Endodermal cell (in vitro differentiated cells): ENCODE measurements at regions not wholly inside any gene's neighbourhood (a gene's known extent, or its start where the extent isn't known, plus 50 kb on each side); places are given as distances from the start of the nearest gene placed in this dataset.

ENCODE experiments used
- DNase-seq: peaks from one replicate; pipeline ENCODE4 v3.0.0-alpha.2; 2017
- H3K27ac ChIP-seq: 2 replicates; pipeline ENCODE4 v1.5.1; 2013; ENCODE audit warnings: mild to moderate bottlenecking, low read depth, low read length, moderate library complexity
- H3K27me3 ChIP-seq: 2 replicates; pipeline ENCODE4 v1.6.1; 2013; ENCODE audit warnings: mild to moderate bottlenecking, low read length, moderate library complexity; ENCODE audit not compliant: insufficient read depth, control insufficient read depth, poor library complexity, severe bottlenecking
- H3K36me3 ChIP-seq: 2 replicates; pipeline ENCODE4 v1.7.0; 2013; ENCODE audit warnings: mild to moderate bottlenecking, low read length, moderate library complexity; ENCODE audit not compliant: control insufficient read depth, insufficient read depth
- H3K4me1 ChIP-seq: one replicate; pipeline ENCODE4 v1.7.0; 2013; ENCODE audit warnings: low read length; ENCODE audit not compliant: control insufficient read depth, insufficient read depth
- H3K4me3 ChIP-seq: 2 replicates; pipeline ENCODE4 v1.5.1; 2013; ENCODE audit warnings: mild to moderate bottlenecking, low read length, moderate library complexity
- H3K9ac ChIP-seq: 2 replicates; pipeline ENCODE4 v1.6.1; 2013; ENCODE audit warnings: mild to moderate bottlenecking, low read length, moderate library complexity; ENCODE audit not compliant: poor library complexity, severe bottlenecking; ENCODE audit errors: extremely low read depth
- H3K9me3 ChIP-seq: 2 replicates; pipeline ENCODE4 v1.6.1; 2013; ENCODE audit warnings: mild to moderate bottlenecking, low read length, moderate library complexity; ENCODE audit not compliant: control insufficient read depth
- H3K27ac Mint-ChIP-seq: 2 replicates; pipeline ENCODE4 v1.8.0; 2020; ENCODE audit warnings: mixed read lengths
- H3K27me3 Mint-ChIP-seq: 2 replicates; pipeline ENCODE4 v1.8.0; 2021; ENCODE audit warnings: mild to moderate bottlenecking, mixed read lengths; ENCODE audit not compliant: insufficient read depth
- H3K36me3 Mint-ChIP-seq: 2 replicates; pipeline ENCODE4 v1.8.0; 2020; ENCODE audit warnings: low read depth, mixed read lengths
- H3K4me1 Mint-ChIP-seq: 2 replicates; pipeline ENCODE4 v1.8.0; 2020; ENCODE audit warnings: mixed read lengths
- H3K4me3 Mint-ChIP-seq: 2 replicates; pipeline ENCODE4 v1.8.0; 2020; ENCODE audit warnings: mild to moderate bottlenecking, moderate library complexity, mixed read lengths
- H3K9me3 Mint-ChIP-seq: 2 replicates; pipeline ENCODE4 v1.8.0; 2020; ENCODE audit warnings: mild to moderate bottlenecking, mixed read lengths
- WGBS, 2 experiments: methylation state at CpG; one replicate each; pipeline versions ENCODE4 v1.1.5 to v1.1.7; 2013; ENCODE audit warnings: missing lambda C conversion rate in 2 of 2, mixed read lengths in 1 of 2; ENCODE audit not compliant: insufficient coverage in 1 of 2, insufficient read length in 1 of 2; 5-methylcytosine and 5-hydroxymethylcytosine counted together
- TF ChIP-seq, protein P1 (sequence below): fragments of 200-600 bp; sonication (generic); conservative IDR thresholded peaks from 2 replicates; pipeline ENCODE4 v1.5.0; 2021; ENCODE audit warnings: antibody characterized with exemption, mild to moderate bottlenecking

DNA sequence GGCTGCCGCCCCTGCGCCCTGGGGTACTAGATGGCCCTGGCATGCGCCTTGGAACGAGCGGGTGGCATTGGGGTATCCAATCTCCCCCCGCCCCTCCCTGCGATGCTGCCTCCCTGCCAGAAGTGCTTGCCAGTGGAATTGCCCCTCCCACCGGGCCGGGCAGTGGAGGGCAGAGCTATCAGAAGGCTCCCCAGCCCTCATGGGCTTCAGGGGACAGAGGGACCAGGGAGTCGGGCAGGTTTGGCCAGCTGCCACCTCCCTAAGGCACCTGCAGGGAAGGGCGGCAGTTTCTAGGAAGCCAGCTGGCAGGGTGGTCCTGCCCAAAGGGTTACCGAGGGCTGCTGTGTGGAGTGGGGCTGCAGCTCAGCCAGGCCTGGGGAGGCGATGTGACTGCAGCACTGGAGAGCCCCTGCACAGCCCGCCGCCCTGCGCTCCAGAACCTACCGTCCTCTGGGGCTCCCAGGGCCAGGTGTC lies 52.8 kb upstream of the EGFL7 start:
- TF ChIP-seq, protein P1, sequence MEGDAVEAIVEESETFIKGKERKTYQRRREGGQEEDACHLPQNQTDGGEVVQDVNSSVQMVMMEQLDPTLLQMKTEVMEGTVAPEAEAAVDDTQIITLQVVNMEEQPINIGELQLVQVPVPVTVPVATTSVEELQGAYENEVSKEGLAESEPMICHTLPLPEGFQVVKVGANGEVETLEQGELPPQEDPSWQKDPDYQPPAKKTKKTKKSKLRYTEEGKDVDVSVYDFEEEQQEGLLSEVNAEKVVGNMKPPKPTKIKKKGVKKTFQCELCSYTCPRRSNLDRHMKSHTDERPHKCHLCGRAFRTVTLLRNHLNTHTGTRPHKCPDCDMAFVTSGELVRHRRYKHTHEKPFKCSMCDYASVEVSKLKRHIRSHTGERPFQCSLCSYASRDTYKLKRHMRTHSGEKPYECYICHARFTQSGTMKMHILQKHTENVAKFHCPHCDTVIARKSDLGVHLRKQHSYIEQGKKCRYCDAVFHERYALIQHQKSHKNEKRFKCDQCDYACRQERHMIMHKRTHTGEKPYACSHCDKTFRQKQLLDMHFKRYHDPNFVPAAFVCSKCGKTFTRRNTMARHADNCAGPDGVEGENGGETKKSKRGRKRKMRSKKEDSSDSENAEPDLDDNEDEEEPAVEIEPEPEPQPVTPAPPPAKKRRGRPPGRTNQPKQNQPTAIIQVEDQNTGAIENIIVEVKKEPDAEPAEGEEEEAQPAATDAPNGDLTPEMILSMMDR: no peak
- no peaks in the 10 kb centered on the region for H3K36me3 Mint-ChIP-seq

DNA sequence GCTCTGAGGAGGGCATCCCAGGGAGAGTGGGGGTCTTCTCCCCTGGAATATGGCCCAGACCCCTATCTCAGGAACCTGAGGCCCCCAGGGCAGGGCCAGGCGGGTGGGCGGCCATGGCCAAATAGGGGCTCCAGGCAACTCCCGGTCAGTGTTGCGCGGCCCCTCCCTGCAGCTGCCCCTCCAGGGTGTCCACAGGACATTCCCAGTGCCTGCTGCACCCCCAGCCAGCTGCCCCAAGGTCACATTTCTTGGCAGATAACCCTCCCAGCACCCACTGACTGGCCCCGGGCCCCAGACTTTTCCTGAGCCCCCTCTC lies 53.6 kb upstream of the EGFL7 start:
- H3K4me3 ChIP-seq: no peak overlapping the region
- no peaks in the 10 kb centered on the region for H3K27me3 ChIP-seq
- no peak for DNase-seq
- no peak overlapping the region for H3K9ac ChIP-seq
- H3K27ac ChIP-seq: no peak overlapping the region
- Mint-ChIP-seq H3K27ac (no peak overlapping the region), H3K4me3 (no peak overlapping the region), H3K36me3 (no peaks in the 10 kb centered on the region), H3K4me1 (peaks cover 2% of the 10 kb centered on the region), H3K9me3 (no peaks in the 10 kb centered on the region), H3K27me3 (no peaks in the 10 kb centered on the region)
- no peaks in the 10 kb centered on the region for H3K36me3 ChIP-seq
- no peaks in the 10 kb centered on the region for H3K9me3 ChIP-seq
- TF ChIP-seq, protein P1: no peak
- 90 to 97% methylated on average over 5 to 6 of the region's 6 CpGs for WGBS, 2 experiments
- no peaks in the 10 kb centered on the region for H3K4me1 ChIP-seq

More for the DNA sequence above, 52.8 kb upstream of the EGFL7 start:
- Histone ChIP-seq H3K9ac (no peak overlapping the region), H3K36me3 (no peaks in the 10 kb centered on the region), H3K4me3 (no peak overlapping the region), H3K27ac (no peak overlapping the region), H3K9me3 (no peaks in the 10 kb centered on the region), H3K27me3 (no peaks in the 10 kb centered on the region), H3K4me1 (no peaks in the 10 kb centered on the region)
- WGBS, 2 experiments: 91 to 95% methylated on average over 6 to 17 of the region's 17 CpGs
- Mint-ChIP-seq H3K9me3 (no peaks in the 10 kb centered on the region), H3K27me3 (no peaks in the 10 kb centered on the region), H3K4me3 (no peak overlapping the region), H3K27ac (no peak overlapping the region), H3K4me1 (no peaks in the 10 kb centered on the region)
- no peak for DNase-seq

DNA sequence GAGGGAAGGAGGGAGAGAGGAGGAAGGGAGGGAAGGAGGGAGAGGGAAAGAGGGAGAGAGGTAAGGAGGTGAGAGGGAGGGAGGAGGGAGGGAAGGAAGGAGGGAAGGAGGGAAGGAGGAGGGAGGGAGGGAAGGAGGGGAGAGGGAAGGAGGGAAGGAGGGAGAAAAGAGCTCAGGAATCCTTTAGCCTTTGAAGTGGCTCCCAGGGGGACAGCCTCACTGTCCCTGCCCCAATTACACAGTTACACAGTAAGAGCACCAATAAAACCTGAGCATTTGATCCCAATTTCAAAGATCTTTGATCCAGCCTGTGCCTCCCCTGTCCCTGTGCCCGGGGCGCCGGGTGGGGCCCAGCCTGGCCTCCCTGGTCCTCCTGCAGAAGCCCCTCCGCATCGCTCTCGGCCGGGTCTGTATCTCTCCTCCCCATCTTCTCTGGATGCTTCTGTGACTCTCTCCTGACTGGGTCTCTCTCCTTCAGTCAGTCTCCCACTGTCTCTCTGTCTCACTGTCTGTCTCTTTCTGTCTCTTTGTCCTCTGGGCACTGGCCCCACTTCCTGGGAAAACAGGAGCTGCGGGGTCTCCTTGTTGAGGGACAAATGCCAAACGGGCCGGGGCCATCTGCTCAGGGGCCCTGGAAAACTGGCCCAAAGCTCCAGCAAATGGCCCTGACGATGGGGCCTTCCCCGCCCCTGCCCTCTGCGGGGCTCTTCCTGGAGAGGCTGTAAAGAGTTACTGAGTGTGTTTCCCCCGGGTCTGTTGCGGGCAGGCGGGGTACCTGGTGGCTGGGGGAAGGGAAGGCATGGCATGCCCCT lies 54.2 kb upstream of the EGFL7 start:
- Mint-ChIP-seq H3K9me3 (no peaks in the 10 kb centered on the region), H3K36me3 (no peaks in the 10 kb centered on the region), H3K4me1 (peaks cover 5% of the 10 kb centered on the region), H3K27ac (no peak overlapping the region), H3K4me3 (no peak overlapping the region), H3K27me3 (no peaks in the 10 kb centered on the region)
- H3K4me1 ChIP-seq: no peaks in the 10 kb centered on the region
- TF ChIP-seq, protein P1: no peak
- 80 to 84% methylated on average over 16 of the region's 16 CpGs for WGBS, 2 experiments
- no peak overlapping the region for H3K9ac ChIP-seq
- no peaks in the 10 kb centered on the region for H3K27me3 ChIP-seq
- no peak overlapping the region for H3K4me3 ChIP-seq
- peak overlapping the region; percentile 53 for H3K27ac ChIP-seq
- no peak for DNase-seq
- no peaks in the 10 kb centered on the region for H3K9me3 ChIP-seq
- no peaks in the 10 kb centered on the region for H3K36me3 ChIP-seq
